SK-N-MC (cell line): ENCODE measurements at regions not wholly inside any gene's neighbourhood (a gene's known extent, or its start where the extent isn't known, plus 50 kb on each side); places are given as distances from the start of the nearest gene placed in this dataset.

Experiments
- DNase-seq: peaks from one replicate; pipeline ENCODE4 v3.0.0-alpha.2; 2011; ENCODE audit warnings: low read depth, low spot score
- H3K27ac ChIP-seq: fragments of 200-600 bp; sonication (generic); 2 replicates; pipeline ENCODE4 v1.5.1; 2016; ENCODE audit warnings: mixed run types
- H3K36me3 ChIP-seq: fragments of 200-600 bp; sonication (generic); 2 replicates; pipeline ENCODE4 v1.6.1; 2017; ENCODE audit warnings: antibody characterized with exemption, low read length, mixed read lengths; ENCODE audit not compliant: insufficient read depth
- H3K4me3 ChIP-seq: fragments of 200-600 bp; sonication (generic); 2 replicates; pipeline ENCODE4 v1.5.1; 2016
- H3K9ac ChIP-seq: fragments of 200-600 bp; sonication (generic); 2 replicates; pipeline ENCODE4 v1.8.0; 2017; ENCODE audit warnings: mixed run types, mixed read lengths; ENCODE audit not compliant: insufficient read length
- H3K9me3 ChIP-seq: fragments of 200-600 bp; sonication (generic); 2 replicates; pipeline ENCODE4 v1.6.1; 2017; ENCODE audit warnings: low read depth, mild to moderate bottlenecking, antibody characterized with exemption, low read length, moderate library complexity, mixed read lengths
- EZH2 ChIP-seq: fragments of 200-600 bp; sonication (generic); IDR thresholded peaks from one replicate; pipeline ENCODE4 v1.6.1; 2017; ENCODE audit warnings: antibody characterized with exemption
- FOXP2 ChIP-seq: optimal IDR thresholded peaks from 2 replicates; pipeline ENCODE3; 2011; ENCODE audit warnings: mild to moderate bottlenecking, moderate library complexity; ENCODE audit not compliant: insufficient read depth; ENCODE audit errors: extremely low read length, control extremely low read depth
- POLR2AphosphoS5 ChIP-seq: IDR thresholded peaks from 2 replicates; pipeline ENCODE4 v1.6.1; 2012; ENCODE audit warnings: mild to moderate bottlenecking, low read depth, low read length, borderline replicate concordance

- H3K9me3 ChIP-seq, result no peaks in the 10 kb centered on the region
- H3K27ac ChIP-seq, result no peak overlapping the region
- no peaks in the 10 kb centered on the region for H3K36me3 ChIP-seq
- DNase-seq, result no peak
- no peak for TF ChIP-seq FOXP2
- TF ChIP-seq EZH2, result no peak
- TF ChIP-seq POLR2AphosphoS5, result no peak
- H3K4me3 ChIP-seq, result no peak overlapping the region
- no peak overlapping the region for H3K9ac ChIP-seq
Measured at GRCh38 chr2:19216676-19217602, 141.5 kb downstream of the OSR1 start.

GRCh38 chr2:19216238-19216637, 142.2 kb downstream of the OSR1 start:
- DNase-seq, result no peak
- no peaks in the 10 kb centered on the region for H3K9me3 ChIP-seq
- H3K9ac ChIP-seq, result no peak overlapping the region
- no peak overlapping the region for H3K4me3 ChIP-seq
- no peak overlapping the region for H3K27ac ChIP-seq
- H3K36me3 ChIP-seq, result no peaks in the 10 kb centered on the region
- no peak for TF ChIP-seq EZH2
- TF ChIP-seq POLR2AphosphoS5, result no peak
- TF ChIP-seq FOXP2, result no peak

DNA sequence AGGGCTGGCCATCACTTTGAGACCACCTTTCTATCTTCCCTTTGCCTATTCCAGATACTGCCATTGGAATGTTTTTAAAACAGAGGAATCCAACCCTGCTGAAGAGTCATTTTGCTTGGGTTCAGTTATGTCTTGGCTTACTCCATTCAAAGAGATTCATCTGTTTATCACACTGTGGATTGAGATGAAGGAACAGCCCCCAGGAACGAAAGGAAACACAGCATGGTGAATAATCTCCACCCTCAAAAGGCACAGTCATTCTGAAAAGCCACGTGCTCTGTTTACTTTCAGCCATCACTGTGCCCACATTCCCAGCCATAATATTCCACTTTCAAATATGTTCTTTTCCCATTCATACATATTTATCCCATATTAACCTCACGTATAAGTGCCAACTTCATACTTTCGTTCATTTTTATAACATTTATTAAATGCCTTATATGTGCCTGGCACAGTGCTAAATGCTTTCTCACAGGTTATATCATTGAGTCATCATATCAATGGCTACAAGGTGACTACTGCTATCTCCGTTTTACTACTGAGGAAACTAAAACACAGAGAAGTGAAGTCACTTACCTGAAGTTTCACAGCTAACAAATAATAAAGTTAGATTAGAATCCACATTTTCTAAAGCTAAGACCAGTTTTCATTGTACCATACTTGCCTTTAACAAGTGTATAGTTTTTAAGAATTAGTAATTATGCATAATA, 143.6 kb downstream of the OSR1 start:
- Histone ChIP-seq H3K27ac (no peak overlapping the region), H3K36me3 (no peaks in the 10 kb centered on the region), H3K9me3 (no peaks in the 10 kb centered on the region), H3K9ac (no peak overlapping the region), H3K4me3 (no peak overlapping the region)
- DNase-seq, result no peak
- no peak for TF ChIP-seq EZH2
- no peak for TF ChIP-seq POLR2AphosphoS5
- TF ChIP-seq FOXP2, result no peak

DNA sequence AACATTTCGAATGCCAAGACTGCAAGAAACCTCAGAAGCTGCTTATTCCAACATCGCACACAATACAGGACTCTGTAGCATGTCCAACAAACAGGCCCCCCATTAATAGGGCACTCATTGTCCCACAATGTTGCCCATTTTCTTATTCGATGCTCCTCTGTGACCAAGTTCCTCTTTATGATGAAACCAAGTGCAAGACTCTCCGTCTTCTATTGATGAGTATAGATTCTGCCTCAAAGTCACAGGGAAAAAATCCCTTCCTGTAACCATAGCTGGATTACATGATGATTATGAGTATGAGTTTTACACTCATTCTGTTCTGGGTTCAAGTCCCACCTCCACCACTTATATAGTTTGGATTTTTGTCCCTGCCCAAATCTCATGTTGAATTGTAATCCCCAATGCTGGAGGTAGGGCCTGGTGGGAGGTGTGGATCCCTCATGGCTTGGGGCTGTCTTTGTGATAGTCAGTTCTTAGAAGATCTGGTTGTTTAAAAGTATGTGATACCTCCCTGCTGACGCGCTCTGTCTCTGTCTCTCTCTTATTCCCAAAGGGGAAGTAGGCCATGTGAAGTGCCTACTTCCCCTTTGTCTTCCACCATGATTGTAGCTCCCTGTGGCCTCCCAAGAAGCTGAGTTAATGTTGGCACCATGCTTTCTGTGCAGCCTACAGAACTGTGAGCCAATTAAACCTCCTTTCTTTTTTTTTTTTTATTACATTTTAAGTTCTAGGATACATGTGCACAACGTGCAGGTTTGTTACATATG, 148.7 kb downstream of the OSR1 start:
- no peaks in the 10 kb centered on the region for H3K9me3 ChIP-seq
- no peak overlapping the region for H3K9ac ChIP-seq
- H3K36me3 ChIP-seq, result no peaks in the 10 kb centered on the region
- TF ChIP-seq POLR2AphosphoS5, result no peak
- no peak for TF ChIP-seq FOXP2
- no peak for TF ChIP-seq EZH2
- H3K4me3 ChIP-seq, result no peak overlapping the region
- no peak for DNase-seq
- H3K27ac ChIP-seq, result no peak overlapping the region

DNA sequence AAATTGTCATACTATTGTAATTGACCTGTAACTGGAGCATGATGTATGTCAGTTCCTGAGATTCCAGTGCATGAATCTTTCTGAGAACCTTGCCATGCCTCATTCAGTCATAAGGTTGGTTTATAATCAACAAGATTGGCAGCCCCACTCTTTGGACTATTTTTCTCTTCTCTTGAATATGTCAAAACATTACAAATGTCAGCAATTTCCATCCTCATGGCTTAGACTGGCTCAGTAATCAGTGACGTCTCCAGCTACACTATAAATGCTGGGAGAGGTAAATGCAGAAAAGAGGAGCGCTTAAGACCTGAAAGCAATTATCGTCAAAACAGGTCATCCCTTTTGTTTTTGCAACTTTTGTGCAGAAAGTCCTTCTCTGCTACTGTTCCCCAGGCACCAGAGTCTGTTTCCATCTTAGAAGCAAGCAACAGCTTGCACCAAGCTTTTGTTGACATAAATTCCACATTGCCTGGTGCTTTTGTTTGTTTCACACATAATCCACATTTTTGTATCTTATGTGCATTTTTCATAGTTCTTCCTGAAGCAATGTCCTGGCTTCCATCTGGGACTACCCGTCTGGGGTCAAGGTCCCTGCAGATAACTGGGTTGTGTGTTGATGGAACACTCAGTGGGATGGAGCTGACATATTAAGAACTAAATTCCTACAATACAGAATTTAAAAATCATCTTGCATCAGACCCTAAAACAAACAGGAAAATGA, 149.8 kb downstream of the OSR1 start:
- Histone ChIP-seq H3K9me3 (no peaks in the 10 kb centered on the region), H3K27ac (no peak overlapping the region), H3K4me3 (no peak overlapping the region), H3K36me3 (no peaks in the 10 kb centered on the region), H3K9ac (no peak overlapping the region)
- no peak for TF ChIP-seq FOXP2
- no peak for TF ChIP-seq EZH2
- no peak for TF ChIP-seq POLR2AphosphoS5
- no peak for DNase-seq

DNA sequence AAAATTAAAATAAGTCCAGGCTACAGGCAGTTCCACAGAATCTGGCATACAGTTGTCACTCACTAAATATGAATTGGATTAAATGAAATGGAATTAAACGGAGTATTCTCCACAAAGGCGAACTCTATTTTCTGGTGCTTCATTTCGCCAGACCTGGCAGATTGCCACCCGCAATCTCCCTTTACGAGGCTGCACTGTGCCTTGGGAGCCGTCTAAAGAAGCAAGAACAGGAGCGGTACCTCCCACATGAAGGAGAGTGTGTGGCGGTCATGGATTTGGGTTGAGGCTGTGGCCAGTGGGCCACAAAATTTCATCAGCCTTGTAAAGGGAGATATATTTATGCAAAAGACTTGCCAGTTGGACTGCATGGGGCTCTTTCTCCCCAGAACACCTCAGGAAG, 151.0 kb downstream of the OSR1 start:
- no peak for DNase-seq
- no peaks in the 10 kb centered on the region for H3K9me3 ChIP-seq
- H3K9ac ChIP-seq, result no peak overlapping the region
- H3K36me3 ChIP-seq, result no peaks in the 10 kb centered on the region
- TF ChIP-seq POLR2AphosphoS5 (no peak), FOXP2 (no peak), EZH2 (no peak)
- H3K27ac ChIP-seq, result no peak overlapping the region
- no peak overlapping the region for H3K4me3 ChIP-seq

DNA sequence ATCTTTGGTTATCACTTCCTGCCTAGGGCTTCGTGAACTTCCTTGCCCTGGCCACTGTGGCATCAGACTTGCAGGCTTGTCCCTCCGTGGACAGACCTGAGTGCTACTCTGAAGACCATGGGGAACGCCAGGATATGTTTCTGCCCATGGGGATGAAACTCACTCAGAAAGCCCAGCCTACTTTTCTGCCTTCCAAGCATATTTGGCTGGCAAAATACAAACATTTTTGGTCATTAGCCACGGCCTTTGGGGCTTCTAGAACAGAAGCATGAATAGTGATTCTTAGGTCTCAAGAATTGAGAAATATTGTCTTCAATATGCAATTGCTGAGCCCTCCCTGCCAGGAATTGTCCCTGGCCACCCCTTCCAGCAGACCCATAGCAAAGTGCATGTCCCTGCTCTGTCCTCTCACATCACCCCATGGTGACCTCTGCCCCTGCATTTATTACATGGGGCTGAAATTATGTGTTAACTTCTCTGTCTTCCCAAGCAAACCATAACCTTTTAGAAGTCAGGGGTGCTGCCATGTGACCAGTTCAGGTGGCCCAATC, 152.4 kb downstream of the OSR1 start:
- Histone ChIP-seq H3K9me3 (no peaks in the 10 kb centered on the region), H3K4me3 (no peak overlapping the region), H3K27ac (no peak overlapping the region), H3K9ac (no peak overlapping the region), H3K36me3 (no peaks in the 10 kb centered on the region)
- TF ChIP-seq EZH2, result no peak
- no peak for TF ChIP-seq POLR2AphosphoS5
- no peak for TF ChIP-seq FOXP2
- no peak for DNase-seq

GRCh38 chr2:19203866-19204265, 154.6 kb downstream of the OSR1 start:
- Histone ChIP-seq H3K4me3 (no peak overlapping the region), H3K9me3 (no peaks in the 10 kb centered on the region), H3K36me3 (no peaks in the 10 kb centered on the region), H3K9ac (no peak overlapping the region), H3K27ac (no peak overlapping the region)
- DNase-seq, result no peak
- TF ChIP-seq POLR2AphosphoS5 (no peak), FOXP2 (no peak), EZH2 (no peak)
